ENCODE measurements at regions not wholly inside any gene's neighbourhood (a gene's known extent, or its start where the extent isn't known, plus 50 kb on each side); places are given as distances from the start of the nearest gene placed in this dataset.
"Not testable (repeated sequence)": the region's sequence is repeated elsewhere in the genome, so short reads cannot be mapped to it uniquely, and the experiment has no call there.

- Histone ChIP-seq H3K27me3 (no peaks in the 10 kb centered on the region), H3K27ac (no peak overlapping the region), H3K4me1 (peaks cover 0 to 4% (median 0%) of the 10 kb centered on the region in 4 donors), H3K36me3 (no peaks in the 10 kb centered on the region), H3K9me3 (no peaks in the 10 kb centered on the region), H3K4me3 (no peak overlapping the region)
- DNase-seq (no peak), ATAC-seq (no peak)
- 65% methylated on average over 5 of the region's 5 CpGs for WGBS (ENCODE audit: insufficient coverage, low coverage, low lambda C conversion rate, missing lambda C conversion rate)
- intact Hi-C loops (cut with DNase I): no loop called here
- TF ChIP-seq POLR2A (IDR thresholded peaks at IDR 0.05): no peak
- TF ChIP-seq CTCF (IDR thresholded peaks at IDR 0.05): no peak
These were observed 110.4 kb upstream of the ZNF516 start for GRCh38 chr18:76605341-76605929.

GRCh38 chr18:76604935-76605240, 109.8 kb upstream of the ZNF516 start:
- Histone ChIP-seq H3K4me1 (no peaks in the 10 kb centered on the region), H3K4me3 (no peak overlapping the region), H3K27ac (no peak overlapping the region), H3K9me3 (no peaks in the 10 kb centered on the region), H3K36me3 (no peaks in the 10 kb centered on the region), H3K27me3 (no peaks in the 10 kb centered on the region)
- intact Hi-C loops (cut with DNase I): no loop called here
- DNase-seq: no peak
- TF ChIP-seq CTCF (IDR thresholded peaks at IDR 0.05) (no peak), POLR2A (IDR thresholded peaks at IDR 0.05) (no peak)
- ATAC-seq: no peak
- 47% methylated on average over 3 of the region's 3 CpGs for WGBS (ENCODE audit: insufficient coverage, low coverage, low lambda C conversion rate, missing lambda C conversion rate)

GRCh38 chr18:76604108-76604934, 109.3 kb upstream of the ZNF516 start:
- DNase-seq (no peak), ATAC-seq (no peak)
- no peaks in the 10 kb centered on the region for H3K36me3 ChIP-seq
- no peaks in the 10 kb centered on the region for H3K27me3 ChIP-seq
- WGBS (ENCODE audit: insufficient coverage, low coverage, low lambda C conversion rate, missing lambda C conversion rate): 72% methylated on average over 14 of the region's 14 CpGs
- no peaks in the 10 kb centered on the region for H3K9me3 ChIP-seq
- intact Hi-C loops (cut with DNase I): no loop called here
- TF ChIP-seq POLR2A (IDR thresholded peaks at IDR 0.05) (no peak), CTCF (IDR thresholded peaks at IDR 0.05) (no peak)
- no peak overlapping the region for H3K27ac ChIP-seq
- H3K4me3 ChIP-seq: no peak overlapping the region
- no peaks in the 10 kb centered on the region for H3K4me1 ChIP-seq

- Histone ChIP-seq H3K4me1 (no peaks in the 10 kb centered on the region), H3K27me3 (no peaks in the 10 kb centered on the region), H3K36me3 (no peaks in the 10 kb centered on the region), H3K4me3 (no peak overlapping the region), H3K27ac (no peak overlapping the region), H3K9me3 (no peaks in the 10 kb centered on the region)
- ATAC-seq (no peak), DNase-seq (no peak)
- intact Hi-C loops (cut with DNase I): no loop called here
- TF ChIP-seq POLR2A (IDR thresholded peaks at IDR 0.05) (no peak), CTCF (IDR thresholded peaks at IDR 0.05) (no peak)
- WGBS (ENCODE audit: insufficient coverage, low coverage, low lambda C conversion rate, missing lambda C conversion rate): 80% methylated on average over 5 of the region's 5 CpGs
These were observed 107.1 kb upstream of the ZNF516 start for GRCh38 chr18:76602191-76602590.

- H3K4me1 ChIP-seq; H3K27ac ChIP-seq; H3K4me3 ChIP-seq; H3K9me3 ChIP-seq; H3K36me3 ChIP-seq; intact Hi-C loops (cut with DNase I); H3K27me3 ChIP-seq; ATAC-seq; DNase-seq: not testable (repeated sequence)
- no CpG with 5 or more reads among the region's 28 CpGs for WGBS (ENCODE audit: insufficient coverage, low coverage, low lambda C conversion rate, missing lambda C conversion rate)
These were observed 105.0 kb upstream of the ZNF516 start for GRCh38 chr18:76600076-76600475.

Measured in right lobe of liver (tissue), 6 donors.